GM18861 (cell line): ENCODE measurements at regions not wholly inside any gene's neighbourhood (a gene's known extent, or its start where the extent isn't known, plus 50 kb on each side); places are given as distances from the start of the nearest gene placed in this dataset.
"Not testable (repeated sequence)": the region's sequence is repeated elsewhere in the genome, so short reads cannot be mapped to it uniquely, and the experiment has no call there.

Source experiments
- ATAC-seq: cut with Tn5 transposase; IDR thresholded peaks from one replicate; pipeline ENCODE4 v1.9.1; 2021; ENCODE audit not compliant: unreplicated experiment

DNA sequence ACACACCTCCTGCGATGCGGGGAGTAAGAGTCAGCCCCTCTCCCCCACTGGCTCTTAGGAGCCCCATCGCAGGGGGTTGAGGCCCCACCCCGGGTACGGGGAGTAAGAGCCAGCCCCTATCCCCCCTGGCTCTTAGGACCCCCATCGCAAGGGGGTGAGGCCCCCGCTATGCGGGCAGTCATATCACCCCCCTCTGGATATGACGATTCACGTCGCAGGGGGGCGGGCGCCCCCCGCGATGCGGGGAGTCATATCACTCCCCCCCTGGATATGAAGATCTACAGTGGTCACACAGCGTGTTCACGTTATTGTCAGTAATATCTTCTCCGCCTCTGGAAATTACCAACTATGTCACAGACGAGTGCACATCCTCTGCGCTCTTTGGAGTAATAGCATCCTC is 61.1 kb downstream of the DEFB131A start:
- not testable (repeated sequence) for ATAC-seq

DNA sequence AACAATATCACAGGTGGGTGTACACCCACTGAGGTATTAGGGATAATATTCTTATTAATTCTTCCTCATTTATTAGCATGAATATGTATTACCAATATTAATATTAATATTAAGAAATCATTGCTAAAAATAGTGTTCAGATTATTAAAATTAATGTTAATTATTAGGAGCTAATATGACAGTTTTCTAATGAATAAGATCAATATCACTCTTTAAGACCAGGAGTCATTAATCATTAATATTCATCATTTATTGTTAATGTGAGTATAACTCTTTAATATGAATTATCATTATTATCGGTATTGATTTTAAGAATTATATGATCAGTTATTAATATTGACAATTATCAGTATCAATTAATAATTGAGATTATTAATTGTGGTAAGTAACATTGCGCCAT is 62.5 kb downstream of the DEFB131A start:
- ATAC-seq: not testable (repeated sequence)

- not testable (repeated sequence) for ATAC-seq
Observed at GRCh38 chr4:9512941-9513340, 68.7 kb downstream of the DEFB131A start.

DNA sequence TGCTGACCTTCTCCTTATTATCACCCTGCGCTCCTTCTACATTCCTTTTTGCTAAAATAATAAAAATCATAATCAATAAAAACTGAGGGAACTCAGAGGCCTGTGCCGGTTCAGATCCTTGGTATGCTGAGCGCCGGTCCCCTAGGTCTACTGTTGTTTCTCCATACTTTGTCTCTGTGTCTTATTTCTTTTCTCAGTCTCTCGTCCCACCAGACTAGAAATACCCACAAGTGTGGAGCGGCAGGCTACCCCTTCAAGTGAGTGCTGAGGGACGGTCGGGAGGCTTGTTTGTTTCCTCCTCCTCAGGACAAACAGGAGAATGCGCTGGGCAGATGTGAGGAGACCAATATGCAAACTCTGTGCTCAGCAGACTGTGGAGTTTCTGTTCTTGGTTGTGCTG is 75.4 kb downstream of the DEFB131A start:
- not testable (repeated sequence) for ATAC-seq

DNA sequence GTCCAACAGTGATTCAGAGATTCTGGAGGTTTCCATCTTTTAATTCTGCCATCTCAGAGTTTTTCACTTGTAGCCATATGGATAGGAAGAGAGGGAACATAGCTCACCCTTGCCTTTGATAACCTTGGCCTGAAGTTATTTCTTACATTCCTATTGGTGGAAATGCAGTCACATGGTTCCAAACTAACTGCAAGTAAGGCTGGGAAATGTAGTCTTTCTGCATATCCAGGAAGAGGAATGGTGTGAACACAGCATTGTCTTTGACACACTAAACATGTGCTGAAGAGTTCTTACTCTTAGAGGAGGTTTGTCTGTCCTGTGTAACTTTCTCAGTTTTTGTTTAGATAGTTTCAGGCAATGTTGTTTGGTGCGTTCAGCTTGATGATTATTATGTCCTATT is 78.7 kb downstream of the DEFB131A start:
- ATAC-seq: not testable (repeated sequence)

GRCh38 chr4:9524406-9524805 is 80.2 kb downstream of the DEFB131A start:
- ATAC-seq: not testable (repeated sequence)

GRCh38 chr4:9532134-9532862 is 88.1 kb downstream of the DEFB131A start:
- not testable (repeated sequence) for ATAC-seq

DNA sequence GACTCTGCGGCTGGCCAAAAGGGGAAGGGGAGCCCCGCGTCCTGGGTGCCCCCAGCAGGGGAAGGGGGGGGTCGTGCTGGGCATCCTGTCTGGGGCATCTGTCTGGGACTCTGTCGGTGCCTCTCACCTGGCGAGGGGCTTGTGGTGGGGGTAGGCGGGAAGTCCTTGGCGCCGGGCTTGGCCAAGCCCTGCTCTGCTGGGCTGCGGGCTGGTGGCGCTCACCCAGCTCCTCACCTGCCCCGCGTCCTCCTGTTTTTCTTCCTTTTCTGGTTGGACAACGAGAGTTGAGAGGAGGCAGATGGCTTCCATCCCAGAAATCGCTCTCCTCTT is 88.6 kb downstream of the DEFB131A start:
- ATAC-seq: not testable (repeated sequence)

- not testable (repeated sequence) for ATAC-seq
Observed at GRCh38 chr4:9537101-9537500, 92.9 kb downstream of the DEFB131A start.

DNA sequence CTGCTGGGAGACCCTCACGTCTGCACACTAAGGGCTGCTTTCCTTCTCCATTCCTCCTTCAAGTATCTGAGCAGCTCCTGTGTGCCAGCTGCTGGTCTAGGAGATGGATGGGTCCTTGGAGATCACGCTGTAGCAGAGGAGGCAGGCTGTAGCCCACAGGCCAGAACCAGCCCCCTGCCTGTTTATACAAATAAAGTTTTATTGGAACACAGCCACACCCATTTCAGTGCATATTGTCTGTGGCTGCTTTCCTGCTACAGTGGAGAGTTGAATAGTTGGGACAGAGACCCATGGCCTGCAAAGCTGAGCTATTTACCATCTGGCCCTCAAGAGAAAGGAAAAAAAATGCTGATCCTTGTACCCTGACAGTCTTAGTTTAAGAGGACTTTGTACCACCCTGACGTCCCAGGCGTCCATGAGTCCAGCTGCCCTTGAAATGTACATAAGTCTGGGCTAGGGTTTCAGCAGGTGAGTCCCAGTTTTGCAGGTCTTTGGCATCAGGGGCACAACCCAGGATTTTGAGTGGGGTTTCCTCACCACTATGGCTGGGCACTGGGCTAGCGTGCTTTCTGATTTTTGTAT is 95.8 kb downstream of the DEFB131A start:
- ATAC-seq: not testable (repeated sequence)

GRCh38 chr4:9541388-9541915 is 97.2 kb downstream of the DEFB131A start:
- not testable (repeated sequence) for ATAC-seq

DNA sequence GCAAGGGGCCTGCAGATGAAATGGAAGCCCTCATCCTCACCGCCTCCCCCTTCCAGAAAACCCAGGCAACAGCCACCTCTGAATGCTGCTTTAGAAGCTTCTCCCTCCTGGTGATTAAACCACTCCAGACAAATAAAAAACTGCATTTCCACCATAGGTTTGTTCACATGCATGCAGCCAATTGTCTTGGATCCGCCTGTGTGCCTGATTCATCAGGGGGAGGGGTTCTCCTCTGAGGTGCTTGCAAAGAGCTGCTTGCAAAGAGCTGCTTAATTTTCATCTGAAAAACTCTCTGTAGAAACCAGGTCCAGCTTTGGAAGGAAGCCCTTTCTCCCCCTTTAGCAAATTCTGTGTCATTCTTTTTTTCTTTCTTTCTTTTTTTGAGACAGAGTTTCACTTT is 100.6 kb downstream of the DEFB131A start:
- ATAC-seq: not testable (repeated sequence)

DNA sequence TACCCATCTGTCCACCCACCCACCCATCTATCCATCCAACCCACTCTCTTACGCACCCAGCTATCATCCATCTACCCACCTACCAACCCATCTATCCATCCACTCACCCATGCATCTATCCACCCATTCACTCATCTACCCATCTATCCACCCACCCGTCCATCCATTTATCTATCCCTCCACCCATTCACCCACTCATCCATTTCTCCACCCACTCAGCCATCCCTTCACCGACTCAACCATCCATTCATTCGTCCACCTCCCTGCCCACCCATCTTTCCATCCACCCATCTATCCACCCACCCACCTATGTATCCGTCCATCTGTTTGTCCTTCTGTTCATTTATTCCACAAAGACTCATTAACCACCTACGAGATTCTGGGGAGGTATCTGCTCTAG is 103.3 kb downstream of the DEFB131A start:
- not testable (repeated sequence) for ATAC-seq

GRCh38 chr4:9556076-9556475 is 111.9 kb downstream of the DEFB131A start:
- ATAC-seq: not testable (repeated sequence)

GRCh38 chr4:9577869-9578268 is 133.7 kb downstream of the DEFB131A start:
- not testable (repeated sequence) for ATAC-seq

GRCh38 chr4:9582880-9583279 is 138.7 kb downstream of the DEFB131A start:
- not testable (repeated sequence) for ATAC-seq

DNA sequence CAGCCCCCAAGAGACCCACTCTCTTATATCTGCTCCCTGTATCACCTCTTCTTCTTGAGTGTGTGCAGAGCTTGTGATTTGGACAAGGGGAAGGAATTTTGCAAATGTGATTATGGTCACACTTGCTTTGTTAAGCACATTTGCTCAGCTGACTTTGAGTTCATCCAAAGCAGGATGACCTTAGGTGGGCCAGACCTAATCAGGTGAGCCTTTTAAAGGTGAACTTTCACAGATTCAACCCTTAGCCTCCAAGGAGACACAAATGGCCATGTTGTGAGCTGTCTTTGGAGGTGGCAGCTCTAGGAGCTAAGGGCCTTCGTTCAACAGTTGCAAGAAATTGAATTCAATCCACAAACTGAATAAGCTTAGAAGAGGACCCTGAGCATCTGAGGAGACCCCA is 147.8 kb downstream of the DEFB131A start:
- ATAC-seq: no peak

- ATAC-seq: no peak
Observed at GRCh38 chr4:9594948-9595347, 150.7 kb downstream of the DEFB131A start.

- not testable (repeated sequence) for ATAC-seq
Observed at GRCh38 chr4:9595531-9595930, 151.3 kb downstream of the DEFB131A start.

DNA sequence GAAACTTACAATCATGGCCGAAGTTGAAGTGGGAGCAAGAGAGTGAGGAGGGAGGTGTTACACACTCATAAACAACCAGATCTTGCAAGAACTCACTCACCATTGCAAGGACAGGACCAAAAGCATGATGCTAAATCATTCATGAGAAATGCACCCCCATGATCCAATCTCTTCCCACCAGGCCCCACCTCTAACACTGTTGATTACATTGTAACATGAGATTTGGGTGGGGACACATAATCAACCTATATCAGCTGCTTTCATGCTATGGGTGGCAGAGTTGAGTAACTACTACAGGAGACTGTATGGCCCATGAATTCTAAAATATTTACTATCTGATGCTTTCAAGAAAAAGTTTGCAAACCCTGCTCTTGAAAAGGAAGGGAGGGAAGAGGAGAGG is 155.1 kb downstream of the DEFB131A start:
- ATAC-seq: no peak

- no peak for ATAC-seq
Observed at GRCh38 chr4:9600246-9600645, 156.0 kb downstream of the DEFB131A start.

DNA sequence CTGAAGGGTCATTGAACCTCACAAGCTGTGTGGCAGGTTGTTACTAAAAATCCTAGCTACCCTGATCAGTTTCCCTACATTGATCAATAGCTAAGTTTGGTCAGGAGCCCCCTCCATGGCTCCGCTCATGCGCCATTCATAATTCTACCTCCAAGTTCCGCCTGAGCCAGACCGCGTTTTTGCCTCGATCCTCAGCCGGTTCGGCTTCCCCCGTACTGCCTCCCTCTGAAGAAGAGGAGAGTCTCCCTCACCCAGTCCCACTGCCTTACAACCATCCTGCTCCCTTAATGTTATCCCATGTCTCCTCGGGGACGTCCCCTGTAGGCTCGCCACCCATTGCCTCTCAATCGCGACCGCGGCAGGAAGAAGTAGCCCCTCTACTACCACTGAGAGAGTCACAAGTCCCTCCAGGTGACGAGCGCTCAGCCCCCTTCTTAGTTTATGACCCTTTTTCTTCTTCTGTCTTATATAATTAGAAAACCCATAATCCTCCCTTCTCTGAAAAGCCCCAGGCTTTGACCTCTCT is 158.2 kb downstream of the DEFB131A start:
- ATAC-seq: no peak
